ENCODE measurements at regions not wholly inside any gene's neighbourhood (a gene's known extent, or its start where the extent isn't known, plus 50 kb on each side); places are given as distances from the start of the nearest gene placed in this dataset.

- TF ChIP-seq CTCF (optimal IDR thresholded peaks at IDR 0.05 in 1 of 3, IDR thresholded peaks at IDR 0.05 in 1 of 3, conservative IDR thresholded peaks at IDR 0.05 in 1 of 3; ENCODE audit: extremely low read depth in 1 of 3, insufficient read depth in 2 of 3, low read length in 3 of 3) = no peak
- no peak for TF ChIP-seq EZH2 (IDR thresholded peaks at IDR 0.05; ENCODE audit: low read length)
Measured at GRCh38 chrX:45553417-45553816, 352.7 kb upstream of the DIPK2B start.
